ENCODE measurements at regions not wholly inside any gene's neighbourhood (a gene's known extent, or its start where the extent isn't known, plus 50 kb on each side); places are given as distances from the start of the nearest gene placed in this dataset.
A peak's percentile ranks its signal among the peaks of the same experiment; 100 is the strongest.

GRCh38 chr9:121581786-121582600, 69.4 kb upstream of the DAB2IP start:
- FAIRE-seq: no peak
- Histone ChIP-seq H3K27ac (ENCODE audit: low read depth in 2 of 2, low read length in 2 of 2) (no peak overlapping the region), H3K27me3 (ENCODE audit: control insufficient read depth, insufficient read depth, low read length) (no peaks in the 10 kb centered on the region), H3K4me3 (ENCODE audit: low read length in 3 of 3) (no peak overlapping the region), H3K36me3 (ENCODE audit: control insufficient read depth in 2 of 3, insufficient read depth in 3 of 3, low read length in 3 of 3) (no peaks in the 10 kb centered on the region), H3K9ac (ENCODE audit: low read length in 3 of 3) (no peak overlapping the region), H3K9me3 (ENCODE audit: control insufficient read depth in 2 of 3, insufficient read depth in 1 of 3, low read length in 3 of 3) (no peaks in the 10 kb centered on the region), H3K4me1 (ENCODE audit: control insufficient read depth in 2 of 3, insufficient read depth in 2 of 3, low read depth in 1 of 3, low read length in 3 of 3) (peaks cover 0 to 9% (median 0%) of the 10 kb centered on the region in 3 donors)
- TF ChIP-seq CTCF (IDR thresholded peaks at IDR 0.05; ENCODE audit: borderline replicate concordance, extremely low read depth, insufficient read depth): no peak
- intact Hi-C loops (cut with DNase I): no loop called here
- peak in 3 of 5 donors; percentile 41 to 64 (median 56) for DNase-seq

- no peaks in the 10 kb centered on the region for H3K9me3 ChIP-seq (ENCODE audit: control insufficient read depth in 2 of 3, insufficient read depth in 1 of 3, low read length in 3 of 3)
- H3K27ac ChIP-seq (ENCODE audit: low read depth in 2 of 2, low read length in 2 of 2): no peak overlapping the region
- no peak overlapping the region for H3K9ac ChIP-seq (ENCODE audit: low read length in 3 of 3)
- TF ChIP-seq CTCF (IDR thresholded peaks at IDR 0.05; ENCODE audit: borderline replicate concordance, extremely low read depth, insufficient read depth): no peak
- H3K36me3 ChIP-seq (ENCODE audit: control insufficient read depth in 2 of 3, insufficient read depth in 3 of 3, low read length in 3 of 3): no peaks in the 10 kb centered on the region
- no peak for DNase-seq
- intact Hi-C loops (cut with DNase I): no loop called here
- H3K4me3 ChIP-seq (ENCODE audit: low read length in 3 of 3): no peak overlapping the region
- no peaks in the 10 kb centered on the region for H3K27me3 ChIP-seq (ENCODE audit: control insufficient read depth, insufficient read depth, low read length)
- no peak for FAIRE-seq
- peaks cover 0 to 9% (median 0%) of the 10 kb centered on the region in 3 donors for H3K4me1 ChIP-seq (ENCODE audit: control insufficient read depth in 2 of 3, insufficient read depth in 2 of 3, low read depth in 1 of 3, low read length in 3 of 3)
Observed at GRCh38 chr9:121582641-121583040, 68.8 kb upstream of the DAB2IP start.

GRCh38 chr9:121584421-121584820, 67.0 kb upstream of the DAB2IP start:
- Histone ChIP-seq H3K27ac (ENCODE audit: low read depth in 2 of 2, low read length in 2 of 2) (no peak overlapping the region), H3K9me3 (ENCODE audit: control insufficient read depth in 2 of 3, insufficient read depth in 1 of 3, low read length in 3 of 3) (no peaks in the 10 kb centered on the region), H3K36me3 (ENCODE audit: control insufficient read depth in 2 of 3, insufficient read depth in 3 of 3, low read length in 3 of 3) (no peaks in the 10 kb centered on the region), H3K9ac (ENCODE audit: low read length in 3 of 3) (no peak overlapping the region), H3K4me1 (ENCODE audit: control insufficient read depth in 2 of 3, insufficient read depth in 2 of 3, low read depth in 1 of 3, low read length in 3 of 3) (peaks cover 0 to 9% (median 0%) of the 10 kb centered on the region in 3 donors), H3K4me3 (ENCODE audit: low read length in 3 of 3) (no peak overlapping the region), H3K27me3 (ENCODE audit: control insufficient read depth, insufficient read depth, low read length) (no peaks in the 10 kb centered on the region)
- DNase-seq (peak in 1 of 5 donors; percentile 46), FAIRE-seq (no peak)
- intact Hi-C loops (cut with DNase I): no loop called here
- TF ChIP-seq CTCF (IDR thresholded peaks at IDR 0.05; ENCODE audit: borderline replicate concordance, extremely low read depth, insufficient read depth): no peak

All from kidney (tissue), 13 donors.